ENCODE measurements at regions not wholly inside any gene's neighbourhood (a gene's known extent, or its start where the extent isn't known, plus 50 kb on each side); places are given as distances from the start of the nearest gene placed in this dataset.
"Not testable (repeated sequence)": the region's sequence is repeated elsewhere in the genome, so short reads cannot be mapped to it uniquely, and the experiment has no call there.

GRCh38 chr4:127006446-127006877 lies 626.3 kb upstream of the INTU start:
- DNase-seq (ENCODE audit: low read depth, low spot score), result no peak
- no peak overlapping the region for H3K27ac ChIP-seq

GRCh38 chr4:127007305-127007704 lies 625.5 kb upstream of the INTU start:
- no peak for DNase-seq (ENCODE audit: low read depth, low spot score)
- no peak overlapping the region for H3K27ac ChIP-seq

DNA sequence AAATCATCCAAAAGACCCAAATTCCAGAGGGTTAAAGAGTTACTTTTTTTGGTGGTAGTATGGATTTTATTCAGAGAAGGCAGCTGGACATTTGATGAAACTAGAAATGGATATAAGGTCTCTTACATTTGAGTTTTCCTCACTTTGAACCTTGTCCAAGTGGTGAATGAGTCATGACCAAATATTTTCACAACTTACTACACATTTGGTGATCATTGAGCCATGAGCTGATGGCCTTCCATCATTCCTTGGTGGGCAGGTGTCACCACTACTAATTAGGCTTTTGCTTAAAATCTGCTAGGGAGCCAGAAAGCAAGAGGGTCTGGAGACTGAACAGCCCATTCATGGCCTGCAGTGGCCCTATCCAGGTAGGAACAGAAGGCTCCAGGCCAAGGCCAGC lies 620.2 kb upstream of the INTU start:
- no peak overlapping the region for H3K27ac ChIP-seq
- no peak for DNase-seq (ENCODE audit: low read depth, low spot score)

- no peak overlapping the region for H3K27ac ChIP-seq
- no peak for DNase-seq (ENCODE audit: low read depth, low spot score)
These were observed 617.1 kb upstream of the INTU start for GRCh38 chr4:127015667-127016117.

GRCh38 chr4:127018381-127018780 lies 614.4 kb upstream of the INTU start:
- DNase-seq (ENCODE audit: low read depth, low spot score), result no peak
- H3K27ac ChIP-seq, result no peak overlapping the region

- H3K27ac ChIP-seq; DNase-seq (ENCODE audit: low read depth, low spot score): not testable (repeated sequence)
These were observed 611.9 kb upstream of the INTU start for GRCh38 chr4:127020831-127021230.

DNA sequence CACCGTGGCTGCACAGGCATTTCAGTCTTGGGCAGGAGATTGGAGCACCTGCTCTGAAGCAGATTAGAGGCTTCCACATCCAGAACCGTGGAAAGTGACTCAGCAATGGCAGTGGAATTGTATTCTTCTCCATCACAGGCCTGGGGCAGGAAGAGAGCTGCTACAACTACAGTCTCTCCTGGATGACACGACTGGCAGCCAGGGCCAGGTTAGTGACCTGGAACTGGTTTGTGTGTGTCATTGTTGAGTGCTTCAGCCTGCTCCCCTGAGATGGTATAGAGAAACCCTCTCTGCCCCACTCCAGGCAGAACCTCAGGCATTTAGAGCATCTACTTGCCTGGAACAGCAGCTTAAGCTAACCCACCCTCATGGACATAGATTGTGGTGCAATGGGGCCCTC lies 596.5 kb upstream of the INTU start:
- H3K27ac ChIP-seq, result no peak overlapping the region
- no peak for DNase-seq (ENCODE audit: low read depth, low spot score)

- no peak for DNase-seq (ENCODE audit: low read depth, low spot score)
- peak overlapping the region; percentile 60 for H3K27ac ChIP-seq
These were observed 586.9 kb upstream of the INTU start for GRCh38 chr4:127045861-127046260.

- no peak overlapping the region for H3K27ac ChIP-seq
These were observed 584.8 kb upstream of the INTU start for GRCh38 chr4:127047930-127048329.

GRCh38 chr4:127048376-127049044 lies 584.2 kb upstream of the INTU start:
- no peak for DNase-seq (ENCODE audit: low read depth, low spot score)
- no peak overlapping the region for H3K27ac ChIP-seq

More at GRCh38 chr4:127047930-127048329, 584.8 kb upstream of the INTU start:
- no peak for DNase-seq (ENCODE audit: low read depth, low spot score)

GRCh38 chr4:127049526-127049925 lies 583.2 kb upstream of the INTU start:
- H3K27ac ChIP-seq, result no peak overlapping the region

GRCh38 chr4:127052742-127053141 lies 580.0 kb upstream of the INTU start:
- H3K27ac ChIP-seq, result no peak overlapping the region
- DNase-seq (ENCODE audit: low read depth, low spot score), result no peak

More at GRCh38 chr4:127049526-127049925, 583.2 kb upstream of the INTU start:
- no peak for DNase-seq (ENCODE audit: low read depth, low spot score)

- H3K27ac ChIP-seq, result no peak overlapping the region
- no peak for DNase-seq (ENCODE audit: low read depth, low spot score)
These were observed 577.4 kb upstream of the INTU start for GRCh38 chr4:127055357-127055756.

- no peak overlapping the region for H3K27ac ChIP-seq
- DNase-seq (ENCODE audit: low read depth, low spot score), result no peak
These were observed 563.1 kb upstream of the INTU start for GRCh38 chr4:127069675-127070074.

DNA sequence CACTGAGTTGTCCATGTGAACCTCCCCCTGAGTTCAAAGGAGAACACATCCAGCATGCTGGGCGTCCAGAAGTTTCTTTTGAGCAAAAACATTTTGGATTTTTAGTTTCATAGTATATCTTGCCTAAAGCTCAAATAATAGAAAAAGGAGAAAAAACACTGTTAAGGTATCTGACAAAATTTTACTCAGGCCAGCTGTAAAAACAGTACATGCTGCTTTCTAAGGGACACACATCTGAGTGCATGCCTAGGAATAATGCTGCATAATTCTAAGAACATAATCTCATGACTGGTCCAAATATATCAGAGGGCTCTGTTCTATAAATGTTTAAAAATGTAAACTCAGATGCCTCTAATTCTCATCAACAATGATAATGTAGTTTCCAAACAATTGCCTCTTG lies 561.3 kb upstream of the INTU start:
- no peak for DNase-seq (ENCODE audit: low read depth, low spot score)
- no peak overlapping the region for H3K27ac ChIP-seq

DNA sequence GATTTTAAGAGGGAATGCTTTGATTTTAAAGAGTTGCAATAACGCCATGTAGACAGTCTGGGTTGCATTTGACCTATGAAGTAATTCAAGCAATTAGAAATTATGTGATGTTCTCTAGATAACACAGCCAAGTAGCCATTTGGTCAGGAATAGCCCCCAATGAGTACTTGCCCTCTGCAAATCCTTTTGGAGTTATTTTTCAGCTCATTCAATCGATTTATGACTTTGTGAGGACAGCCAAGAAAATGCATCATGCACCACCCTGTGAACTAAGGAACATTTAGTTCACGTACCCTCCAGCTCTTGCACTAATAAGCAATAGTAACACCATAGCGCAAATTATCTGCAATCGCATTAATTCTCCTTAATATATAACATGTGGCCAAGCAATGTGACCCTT lies 552.6 kb upstream of the INTU start:
- H3K27ac ChIP-seq, result no peak overlapping the region
- DNase-seq (ENCODE audit: low read depth, low spot score), result no peak

DNA sequence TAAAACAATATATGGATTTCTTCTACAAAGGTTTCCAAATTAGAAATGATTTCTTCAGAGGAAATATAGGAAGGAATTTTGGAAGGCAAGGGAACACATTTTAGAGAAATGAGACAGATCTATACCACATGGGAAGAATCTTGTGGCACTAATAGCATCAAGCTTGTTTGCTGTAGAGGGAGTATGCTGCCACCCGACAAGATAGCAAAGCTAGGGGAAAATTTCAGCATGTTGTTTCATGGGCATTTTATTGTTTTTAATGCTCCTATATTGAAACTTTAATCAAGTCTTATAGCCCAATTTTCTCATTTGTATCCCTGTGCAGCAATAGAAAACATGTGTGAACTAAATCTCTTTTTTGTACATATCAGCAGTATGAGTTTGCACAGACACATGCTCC lies 551.7 kb upstream of the INTU start:
- H3K27ac ChIP-seq, result no peak overlapping the region
- no peak for DNase-seq (ENCODE audit: low read depth, low spot score)

DNA sequence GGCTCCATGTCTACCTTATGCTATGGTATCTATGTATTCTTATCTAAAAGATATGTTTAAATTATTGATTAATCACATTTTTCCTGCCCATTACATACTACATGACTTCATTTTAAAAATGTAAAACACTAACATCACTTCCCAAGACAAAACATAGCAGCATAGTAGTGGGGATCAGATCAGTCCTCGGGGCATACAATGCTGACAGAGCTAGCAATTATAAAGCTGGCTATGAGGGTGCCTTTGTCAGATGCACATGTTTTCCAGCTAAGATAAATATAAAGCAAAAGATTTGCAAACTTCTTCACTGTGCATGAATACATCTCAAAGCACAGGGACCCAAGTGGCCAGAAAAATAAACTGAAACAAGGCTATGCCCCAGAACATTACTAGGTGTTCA lies 549.8 kb upstream of the INTU start:
- no peak overlapping the region for H3K27ac ChIP-seq

DNA sequence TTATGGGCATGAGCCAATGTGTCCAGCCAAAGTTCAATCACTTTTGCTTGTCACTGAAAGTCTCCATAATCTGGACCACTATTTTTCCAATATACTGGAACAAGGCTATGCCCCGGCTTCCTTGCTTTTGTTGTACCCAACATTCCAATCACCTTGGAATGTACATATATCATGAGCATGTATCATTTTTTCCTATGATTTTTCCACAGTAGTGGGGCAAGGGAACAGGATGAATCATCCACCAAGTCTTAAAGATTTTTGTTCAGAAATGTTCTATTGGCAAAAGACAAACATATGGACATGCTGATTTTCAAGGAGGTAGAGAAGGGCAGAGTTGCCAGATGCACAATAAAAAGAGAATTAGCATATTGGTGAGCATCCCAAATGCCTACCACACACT lies 548.1 kb upstream of the INTU start:
- no peak for DNase-seq (ENCODE audit: low read depth, low spot score)
- no peak overlapping the region for H3K27ac ChIP-seq

More for the DNA sequence above, 549.8 kb upstream of the INTU start:
- DNase-seq (ENCODE audit: low read depth, low spot score), result no peak

DNA sequence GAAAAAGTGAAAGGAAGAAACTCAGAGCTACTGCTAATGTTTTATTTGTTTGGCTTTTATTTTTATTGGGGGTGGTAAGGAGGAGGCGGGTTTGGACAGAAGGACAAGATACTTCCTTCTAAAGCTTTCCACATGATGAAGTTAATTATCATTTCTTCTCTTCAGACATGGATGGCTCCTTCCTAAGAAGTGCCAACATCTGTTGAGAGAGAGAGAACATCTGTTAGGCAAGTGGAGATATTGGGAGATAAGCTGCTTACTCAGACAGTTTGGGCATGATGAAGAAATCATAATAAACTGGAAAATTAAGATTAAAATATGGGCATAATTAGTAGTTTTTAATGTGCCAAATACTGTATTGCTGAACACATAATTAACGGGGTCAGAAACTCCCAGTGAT lies 535.7 kb upstream of the INTU start:
- DNase-seq (ENCODE audit: low read depth, low spot score), result no peak
- H3K27ac ChIP-seq, result no peak overlapping the region

DNA sequence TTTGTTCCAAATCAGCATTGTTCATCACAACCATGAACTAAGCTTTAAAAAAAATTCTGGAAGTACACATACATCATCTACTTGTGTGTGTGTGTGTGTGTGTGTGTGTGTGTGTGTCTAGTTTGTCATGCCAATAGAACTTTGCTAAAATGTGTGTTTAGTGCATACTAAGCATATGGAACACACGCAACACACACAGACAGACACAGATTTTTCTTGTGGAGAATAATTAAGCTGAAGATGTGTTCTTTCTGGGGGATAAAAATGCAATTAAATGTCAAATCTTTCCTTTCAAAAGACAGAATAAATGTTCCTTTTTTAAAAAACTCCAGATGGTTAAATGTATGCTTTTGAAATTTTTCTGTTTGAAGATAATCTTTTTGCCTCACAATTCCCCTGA lies 530.4 kb upstream of the INTU start:
- no peak for DNase-seq (ENCODE audit: low read depth, low spot score)
- H3K27ac ChIP-seq, result no peak overlapping the region

DNA sequence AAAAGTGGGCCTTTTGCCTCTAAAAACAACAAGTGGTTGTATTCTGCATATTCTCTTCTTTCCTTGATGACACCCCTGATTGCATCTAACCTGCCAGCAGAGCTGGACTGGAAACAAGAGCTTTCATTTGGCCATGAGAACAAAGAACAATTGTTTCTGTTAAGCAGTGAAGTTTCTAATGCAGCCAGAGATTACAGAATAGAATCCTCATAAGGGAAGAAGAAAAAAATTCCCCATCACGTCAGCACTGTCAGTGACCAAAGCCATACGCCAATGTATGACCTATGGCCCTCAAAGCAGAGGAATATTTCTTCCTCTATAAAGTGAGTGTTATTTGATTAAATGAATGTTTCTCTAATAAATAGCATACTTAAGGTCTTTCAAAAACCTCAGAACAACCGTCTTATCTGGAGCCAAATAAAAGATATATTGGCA lies 529.1 kb upstream of the INTU start:
- no peak for DNase-seq (ENCODE audit: low read depth, low spot score)
- H3K27ac ChIP-seq, result no peak overlapping the region
